ENCODE measurements at regions not wholly inside any gene's neighbourhood (a gene's known extent, or its start where the extent isn't known, plus 50 kb on each side); places are given as distances from the start of the nearest gene placed in this dataset.

DNA sequence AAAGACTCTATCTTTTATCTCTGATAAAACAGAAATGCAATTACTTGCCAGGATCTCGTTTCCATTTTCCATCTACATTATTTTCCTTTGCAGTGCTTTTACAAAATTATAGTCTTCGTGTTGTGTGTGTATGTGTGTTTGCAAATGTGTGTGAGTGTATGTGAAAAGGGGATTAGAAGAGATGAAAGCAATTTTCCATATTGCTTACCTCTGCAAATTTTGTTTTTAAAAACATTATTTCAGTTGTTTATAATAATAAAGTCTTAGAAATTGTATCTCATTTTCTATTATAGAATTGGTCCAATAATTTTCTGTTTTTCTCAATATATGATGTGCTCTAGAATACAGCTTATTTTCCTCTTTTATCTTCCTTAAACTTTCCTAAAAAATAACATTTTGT is 421.3 kb upstream of the ANKRD30A start:
- TF ChIP-seq, protein P1, sequence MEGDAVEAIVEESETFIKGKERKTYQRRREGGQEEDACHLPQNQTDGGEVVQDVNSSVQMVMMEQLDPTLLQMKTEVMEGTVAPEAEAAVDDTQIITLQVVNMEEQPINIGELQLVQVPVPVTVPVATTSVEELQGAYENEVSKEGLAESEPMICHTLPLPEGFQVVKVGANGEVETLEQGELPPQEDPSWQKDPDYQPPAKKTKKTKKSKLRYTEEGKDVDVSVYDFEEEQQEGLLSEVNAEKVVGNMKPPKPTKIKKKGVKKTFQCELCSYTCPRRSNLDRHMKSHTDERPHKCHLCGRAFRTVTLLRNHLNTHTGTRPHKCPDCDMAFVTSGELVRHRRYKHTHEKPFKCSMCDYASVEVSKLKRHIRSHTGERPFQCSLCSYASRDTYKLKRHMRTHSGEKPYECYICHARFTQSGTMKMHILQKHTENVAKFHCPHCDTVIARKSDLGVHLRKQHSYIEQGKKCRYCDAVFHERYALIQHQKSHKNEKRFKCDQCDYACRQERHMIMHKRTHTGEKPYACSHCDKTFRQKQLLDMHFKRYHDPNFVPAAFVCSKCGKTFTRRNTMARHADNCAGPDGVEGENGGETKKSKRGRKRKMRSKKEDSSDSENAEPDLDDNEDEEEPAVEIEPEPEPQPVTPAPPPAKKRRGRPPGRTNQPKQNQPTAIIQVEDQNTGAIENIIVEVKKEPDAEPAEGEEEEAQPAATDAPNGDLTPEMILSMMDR (IDR thresholded peaks at IDR 0.05 in 2 of 3, conservative IDR thresholded peaks at IDR 0.05 in 1 of 3; ENCODE audit: borderline replicate concordance in 1 of 3, insufficient read depth in 1 of 3, low read depth in 2 of 3, low read length in 2 of 3): no peak
- no peak for TF ChIP-seq EZH2 (IDR thresholded peaks at IDR 0.05)
- no peak for TF ChIP-seq RAD21 (IDR thresholded peaks at IDR 0.05; ENCODE audit: low read depth)
- TF ChIP-seq, protein P2, sequence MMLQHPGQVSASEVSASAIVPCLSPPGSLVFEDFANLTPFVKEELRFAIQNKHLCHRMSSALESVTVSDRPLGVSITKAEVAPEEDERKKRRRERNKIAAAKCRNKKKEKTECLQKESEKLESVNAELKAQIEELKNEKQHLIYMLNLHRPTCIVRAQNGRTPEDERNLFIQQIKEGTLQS (IDR thresholded peaks at IDR 0.05): no peak
- no peak for TF ChIP-seq POLR2AphosphoS5 (IDR thresholded peaks at IDR 0.05; ENCODE audit: low read depth, low read length)
- TF ChIP-seq EGR1 (IDR thresholded peaks at IDR 0.05; ENCODE audit: low read depth): no peak
- no peak for TF ChIP-seq TCF7L2 (IDR thresholded peaks at IDR 0.05; ENCODE audit: borderline replicate concordance, extremely low read depth, insufficient read depth, insufficient read length)
